ENCODE measurements at regions not wholly inside any gene's neighbourhood (a gene's known extent, or its start where the extent isn't known, plus 50 kb on each side); places are given as distances from the start of the nearest gene placed in this dataset.

DNA sequence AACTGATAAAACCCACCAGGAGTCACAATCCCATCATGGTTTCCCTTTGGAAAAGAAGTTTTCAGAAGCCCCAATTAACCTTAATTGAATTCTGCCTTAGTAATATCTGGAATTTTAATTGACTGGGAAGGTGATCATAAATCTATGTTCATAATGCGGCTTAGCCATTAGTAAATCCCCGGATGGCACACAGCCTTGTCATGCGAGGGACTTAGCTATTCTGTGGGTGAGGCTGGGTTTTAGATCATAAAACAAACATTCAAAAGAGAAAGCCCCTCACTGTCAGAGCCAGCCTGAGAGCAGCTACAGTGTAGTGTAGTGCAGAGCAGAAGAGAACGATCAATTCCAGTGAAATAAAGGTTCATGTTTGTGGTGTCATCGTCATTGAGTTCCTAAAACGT lies 124.0 kb upstream of the NOCT start:
- TF ChIP-seq CTCF (IDR thresholded peaks at IDR 0.05 in 8 of 11, conservative IDR thresholded peaks at IDR 0.05 in 3 of 11) (no peak), POLR2A (IDR thresholded peaks at IDR 0.05) (no peak)
